ENCODE measurements at regions not wholly inside any gene's neighbourhood (a gene's known extent, or its start where the extent isn't known, plus 50 kb on each side); places are given as distances from the start of the nearest gene placed in this dataset.
A peak's percentile ranks its signal among the peaks of the same experiment; 100 is the strongest.

DNA sequence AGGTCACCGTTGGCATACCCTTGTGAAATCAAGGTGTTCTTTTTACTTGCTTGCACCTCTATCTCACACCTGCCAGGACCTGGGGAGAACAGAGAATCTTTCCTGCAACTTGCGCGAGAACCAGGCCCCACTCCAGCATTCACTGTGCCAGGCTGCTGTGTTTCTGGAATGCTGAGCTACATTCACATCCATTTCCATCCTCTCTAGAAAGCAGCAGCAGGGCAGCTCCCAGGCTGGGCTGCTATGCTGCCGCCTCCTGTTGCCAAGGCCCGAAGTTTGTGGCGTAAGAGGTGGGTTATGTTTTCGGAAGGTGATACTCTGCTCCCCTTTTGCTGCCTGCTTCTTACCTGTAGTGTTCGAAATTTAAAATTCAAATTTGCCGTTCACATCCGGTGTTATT lies 464.1 kb downstream of the KLF5 start:
- Mint-ChIP-seq H3K27ac (peak overlapping the region; percentile 21), H3K36me3 (ENCODE audit: low read depth) (no peaks in the 10 kb centered on the region), H3K4me3 (no peak overlapping the region), H3K9me3 (no peaks in the 10 kb centered on the region), H3K27me3 (no peaks in the 10 kb centered on the region), H3K4me1 (ENCODE audit: low read depth) (peaks cover 23% of the 10 kb centered on the region)
- Histone ChIP-seq H3K4me1 (ENCODE audit: insufficient read depth, low read length) (peaks cover 9% of the 10 kb centered on the region), H3K4me3 (ENCODE audit: low read length) (no peak overlapping the region), H3K36me3 (ENCODE audit: insufficient read depth, low read length) (no peaks in the 10 kb centered on the region), H3K27ac (ENCODE audit: low read depth in 1 of 2, low read length in 2 of 2) (no peak overlapping the region), H3K27me3 (ENCODE audit: control insufficient read depth in 1 of 2, insufficient read depth in 2 of 2, low read length in 2 of 2) (no peaks in the 10 kb centered on the region), H3K9me3 (ENCODE audit: control insufficient read depth in 1 of 2, insufficient read depth in 1 of 2, low read length in 2 of 2) (no peaks in the 10 kb centered on the region)
- ATAC-seq (ENCODE audit: poor library complexity) (no peak), DNase-seq (no peak)
- intact Hi-C loops (cut with DNase I, micrococcal nuclease) = loop anchor here in 1 of 2 experiments (10.0 kb wide), 1 partner anchor 182 kb away; no protein-coding TSS in a partner anchor
- ChIA-PET POLR2A (no interaction called here), CTCF (no interaction called here)
- TF ChIP-seq, protein P1, sequence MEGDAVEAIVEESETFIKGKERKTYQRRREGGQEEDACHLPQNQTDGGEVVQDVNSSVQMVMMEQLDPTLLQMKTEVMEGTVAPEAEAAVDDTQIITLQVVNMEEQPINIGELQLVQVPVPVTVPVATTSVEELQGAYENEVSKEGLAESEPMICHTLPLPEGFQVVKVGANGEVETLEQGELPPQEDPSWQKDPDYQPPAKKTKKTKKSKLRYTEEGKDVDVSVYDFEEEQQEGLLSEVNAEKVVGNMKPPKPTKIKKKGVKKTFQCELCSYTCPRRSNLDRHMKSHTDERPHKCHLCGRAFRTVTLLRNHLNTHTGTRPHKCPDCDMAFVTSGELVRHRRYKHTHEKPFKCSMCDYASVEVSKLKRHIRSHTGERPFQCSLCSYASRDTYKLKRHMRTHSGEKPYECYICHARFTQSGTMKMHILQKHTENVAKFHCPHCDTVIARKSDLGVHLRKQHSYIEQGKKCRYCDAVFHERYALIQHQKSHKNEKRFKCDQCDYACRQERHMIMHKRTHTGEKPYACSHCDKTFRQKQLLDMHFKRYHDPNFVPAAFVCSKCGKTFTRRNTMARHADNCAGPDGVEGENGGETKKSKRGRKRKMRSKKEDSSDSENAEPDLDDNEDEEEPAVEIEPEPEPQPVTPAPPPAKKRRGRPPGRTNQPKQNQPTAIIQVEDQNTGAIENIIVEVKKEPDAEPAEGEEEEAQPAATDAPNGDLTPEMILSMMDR (IDR thresholded peaks at IDR 0.05) = no peak

GRCh38 chr13:73521985-73522524 lies 463.2 kb downstream of the KLF5 start:
- ATAC-seq (ENCODE audit: poor library complexity) = no peak
- peaks cover 23% of the 10 kb centered on the region for H3K4me1 Mint-ChIP-seq (ENCODE audit: low read depth)
- intact Hi-C loops (cut with DNase I, micrococcal nuclease) = loop anchor here in 1 of 2 experiments (10.0 kb wide), 1 partner anchor 183 kb away; no protein-coding TSS in a partner anchor
- no peaks in the 10 kb centered on the region for H3K36me3 Mint-ChIP-seq (ENCODE audit: low read depth)
- no peaks in the 10 kb centered on the region for H3K27me3 Mint-ChIP-seq
- CTCF ChIA-PET = interaction anchor here (1.1 kb wide), 1 partner anchor 1791 kb away, joined by 3 read pairs; no protein-coding TSS in a partner anchor
- no peak for DNase-seq
- Histone ChIP-seq H3K36me3 (ENCODE audit: insufficient read depth, low read length) (no peaks in the 10 kb centered on the region), H3K4me3 (ENCODE audit: low read length) (no peak overlapping the region), H3K4me1 (ENCODE audit: insufficient read depth, low read length) (peaks cover 9% of the 10 kb centered on the region), H3K9me3 (ENCODE audit: control insufficient read depth in 1 of 2, insufficient read depth in 1 of 2, low read length in 2 of 2) (no peaks in the 10 kb centered on the region), H3K27me3 (ENCODE audit: control insufficient read depth in 1 of 2, insufficient read depth in 2 of 2, low read length in 2 of 2) (no peaks in the 10 kb centered on the region), H3K27ac (ENCODE audit: low read depth in 1 of 2, low read length in 2 of 2) (no peak overlapping the region)
- H3K27ac Mint-ChIP-seq = peak overlapping the region; percentile 90
- no peaks in the 10 kb centered on the region for H3K9me3 Mint-ChIP-seq
- no peak overlapping the region for H3K4me3 Mint-ChIP-seq
- TF ChIP-seq, protein P1 (IDR thresholded peaks at IDR 0.05) = no peak
- POLR2A ChIA-PET = interaction anchor here (0.7 to 1.5 kb wide), 4 partner anchors 8 to 1805 kb away, joined by 3 to 6 read pairs (median 4); partner anchors contain the start of gene KLF5

DNA sequence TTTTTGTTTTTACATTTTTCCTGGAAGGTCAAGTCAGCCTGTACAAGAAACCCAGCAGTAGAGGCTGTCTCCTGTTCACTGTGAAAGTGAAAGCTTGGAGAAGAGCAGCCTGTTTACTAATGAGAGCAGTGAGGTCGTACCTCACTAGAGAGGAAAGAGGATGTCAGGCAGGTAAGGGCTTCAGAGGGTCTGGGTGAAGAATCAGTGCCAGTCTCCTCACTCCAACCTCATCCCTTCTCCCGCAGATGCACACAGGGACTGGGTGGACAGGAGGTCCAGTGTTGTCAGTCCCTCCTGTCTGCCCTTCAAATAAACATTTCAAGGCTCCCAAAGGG lies 462.5 kb downstream of the KLF5 start:
- Mint-ChIP-seq H3K9me3 (no peaks in the 10 kb centered on the region), H3K4me3 (peak overlapping the region; percentile 84), H3K36me3 (ENCODE audit: low read depth) (no peaks in the 10 kb centered on the region), H3K4me1 (ENCODE audit: low read depth) (peaks cover 23% of the 10 kb centered on the region), H3K27me3 (no peaks in the 10 kb centered on the region), H3K27ac (peak overlapping the region; percentile 90)
- ChIA-PET CTCF (interaction anchor here (1.1 kb wide), 1 partner anchor 1792 kb away, joined by 3 read pairs; no protein-coding TSS in a partner anchor), POLR2A (interaction anchor here (0.7 to 1.5 kb wide), 9 partner anchors 9 to 1806 kb away, joined by 3 to 6 read pairs (median 3); partner anchors contain the start of gene KLF5)
- peaks cover 9% of the 10 kb centered on the region for H3K4me1 ChIP-seq (ENCODE audit: insufficient read depth, low read length)
- TF ChIP-seq, protein P1 (IDR thresholded peaks at IDR 0.05) = no peak
- intact Hi-C loops (cut with DNase I, micrococcal nuclease) = loop anchor here in 1 of 2 experiments (10.0 kb wide), 1 partner anchor 184 kb away; no protein-coding TSS in a partner anchor
- no peaks in the 10 kb centered on the region for H3K27me3 ChIP-seq (ENCODE audit: control insufficient read depth in 1 of 2, insufficient read depth in 2 of 2, low read length in 2 of 2)
- H3K27ac ChIP-seq (ENCODE audit: low read depth in 1 of 2, low read length in 2 of 2) = peak overlapping the region; percentile 31 to 59
- ATAC-seq (ENCODE audit: poor library complexity) (peak; percentile 84), DNase-seq (peak in 8 of 14 experiments; percentile 1 to 68 (median 31))
- no peaks in the 10 kb centered on the region for H3K36me3 ChIP-seq (ENCODE audit: insufficient read depth, low read length)
- no peaks in the 10 kb centered on the region for H3K9me3 ChIP-seq (ENCODE audit: control insufficient read depth in 1 of 2, insufficient read depth in 1 of 2, low read length in 2 of 2)
- H3K4me3 ChIP-seq (ENCODE audit: low read length) = peak overlapping the region; percentile 50
